GM19025 (cell line): ENCODE measurements at regions not wholly inside any gene's neighbourhood (a gene's known extent, or its start where the extent isn't known, plus 50 kb on each side); places are given as distances from the start of the nearest gene placed in this dataset.

Experiments
- ATAC-seq: cut with Tn5 transposase; IDR thresholded peaks from one replicate; pipeline ENCODE4 v1.9.1; 2021; ENCODE audit warnings: mild to moderate bottlenecking, low read depth, moderate library complexity; ENCODE audit not compliant: unreplicated experiment

GRCh38 chr3:18648868-18649462, 223.8 kb upstream of the SATB1 start:
- ATAC-seq: no peak

GRCh38 chr3:18648159-18648558, 223.0 kb upstream of the SATB1 start:
- ATAC-seq: no peak

- no peak for ATAC-seq
Measured at GRCh38 chr3:18645619-18646018, 220.5 kb upstream of the SATB1 start.

- no peak for ATAC-seq
Measured at GRCh38 chr3:18643281-18643680, 218.1 kb upstream of the SATB1 start.

- no peak for ATAC-seq
Measured at GRCh38 chr3:18641916-18642315, 216.8 kb upstream of the SATB1 start.

- ATAC-seq: no peak
Measured at GRCh38 chr3:18635215-18635614, 210.1 kb upstream of the SATB1 start.

GRCh38 chr3:18634461-18634860, 209.3 kb upstream of the SATB1 start:
- no peak for ATAC-seq

GRCh38 chr3:18633002-18633401, 207.9 kb upstream of the SATB1 start:
- no peak for ATAC-seq

- ATAC-seq: no peak
Measured at GRCh38 chr3:18630295-18630694, 205.2 kb upstream of the SATB1 start.

- no peak for ATAC-seq
Measured at GRCh38 chr3:18625085-18625484, 199.9 kb upstream of the SATB1 start.

GRCh38 chr3:18623220-18623619, 198.1 kb upstream of the SATB1 start:
- ATAC-seq: no peak

- ATAC-seq: no peak
Measured at GRCh38 chr3:18618723-18619122, 193.6 kb upstream of the SATB1 start.

GRCh38 chr3:18611991-18612390, 186.9 kb upstream of the SATB1 start:
- ATAC-seq: no peak

GRCh38 chr3:18609187-18609586, 184.0 kb upstream of the SATB1 start:
- no peak for ATAC-seq

GRCh38 chr3:18597919-18598318, 172.8 kb upstream of the SATB1 start:
- ATAC-seq: no peak

- ATAC-seq: no peak
Measured at GRCh38 chr3:18593231-18593630, 168.1 kb upstream of the SATB1 start.

- no peak for ATAC-seq
Measured at GRCh38 chr3:18591120-18591519, 166.0 kb upstream of the SATB1 start.

GRCh38 chr3:18586076-18586475, 160.9 kb upstream of the SATB1 start:
- no peak for ATAC-seq

GRCh38 chr3:18585004-18585968, 160.1 kb upstream of the SATB1 start:
- no peak for ATAC-seq

- ATAC-seq: no peak
Measured at GRCh38 chr3:18580268-18580667, 155.1 kb upstream of the SATB1 start.

- no peak for ATAC-seq
Measured at GRCh38 chr3:18579661-18580060, 154.5 kb upstream of the SATB1 start.

- no peak for ATAC-seq
Measured at GRCh38 chr3:18575573-18575972, 150.4 kb upstream of the SATB1 start.
